OCI-LY3 (cell line): ENCODE measurements at regions not wholly inside any gene's neighbourhood (a gene's known extent, or its start where the extent isn't known, plus 50 kb on each side); places are given as distances from the start of the nearest gene placed in this dataset.

Experiments
- H2AFZ ChIP-seq: fragments of 200-600, 300-600 bp; shearing (Covaris generic); 2 replicates; pipeline ENCODE4 v1.6.0; 2014; ENCODE audit warnings: antibody characterized with exemption, low read depth, low read length
- H3K27ac ChIP-seq: fragments of 200-600, 300-600 bp; sonication (generic); 2 replicates; pipeline ENCODE4 v1.5.1; 2014; ENCODE audit warnings: mild to moderate bottlenecking, low read length, moderate library complexity, mixed read lengths
- H3K27me3 ChIP-seq: fragments of 200-600, 300-600 bp; sonication (generic); 2 replicates; pipeline ENCODE4 v1.6.1; 2014; ENCODE audit warnings: low read depth, low read length, mixed read lengths
- H3K36me3 ChIP-seq: fragments of 200-600, 300-600 bp; sonication (generic); replicated peaks from 2 replicates; pipeline ENCODE3; 2014; ENCODE audit warnings: low read depth, low read length, mixed read lengths
- H3K4me1 ChIP-seq: fragments of 300-600, 200-600 bp; sonication (generic); 2 replicates; pipeline ENCODE4 v1.6.1; 2014; ENCODE audit warnings: low read length, mixed read lengths
- H3K4me2 ChIP-seq: fragments of 200-600, 300-600 bp; sonication (generic); 2 replicates; pipeline ENCODE4 v1.6.1; 2014; ENCODE audit warnings: low read length, mixed read lengths
- H3K4me3 ChIP-seq: fragments of 300-600, 200-600 bp; sonication (generic); 2 replicates; pipeline ENCODE4 v1.5.1; 2014; ENCODE audit warnings: antibody characterized with exemption, mild to moderate bottlenecking, low read length, moderate library complexity
- H3K79me2 ChIP-seq: fragments of 300-600, 200-600 bp; shearing (Covaris generic); 2 replicates; pipeline ENCODE4 v1.6.1; 2014; ENCODE audit warnings: mild to moderate bottlenecking, low read length, mixed read lengths
- H3K9ac ChIP-seq: fragments of 300-600, 200-600 bp; shearing (Covaris generic); 2 replicates; pipeline ENCODE4 v1.6.0; 2014; ENCODE audit warnings: mild to moderate bottlenecking, low read length, moderate library complexity
- H3K9me3 ChIP-seq: fragments of 200-600, 300-600 bp; shearing (Covaris generic); 2 replicates; pipeline ENCODE4 v1.6.1; 2014; ENCODE audit warnings: low read length, mixed read lengths; ENCODE audit not compliant: insufficient read depth
- H4K20me1 ChIP-seq: fragments of 200-600, 300-600 bp; sonication (generic); 2 replicates; pipeline ENCODE4 v1.6.1; 2016; ENCODE audit warnings: low read length, mixed read lengths; ENCODE audit not compliant: insufficient read depth
- CTCF ChIP-seq: fragments of 200-600, 300-600 bp; sonication (generic); IDR thresholded peaks from 2 replicates; pipeline ENCODE4 v1.5.1; 2014; ENCODE audit warnings: antibody characterized with exemption, low read length, low read depth
- EZH2phosphoT487 ChIP-seq: fragments of 200-600 bp; shearing (Covaris generic); IDR thresholded peaks from 2 replicates; pipeline ENCODE4 v1.6.1; 2018; ENCODE audit warnings: antibody characterized with exemption, mixed run types, low read depth

- no peak overlapping the region for H3K9ac ChIP-seq
- no peak overlapping the region for H3K27ac ChIP-seq
- TF ChIP-seq EZH2phosphoT487: no peak
- TF ChIP-seq CTCF: no peak
- H2AFZ ChIP-seq: no peak overlapping the region
- H3K79me2 ChIP-seq: no peaks in the 10 kb centered on the region
- H3K9me3 ChIP-seq: no peaks in the 10 kb centered on the region
- H3K27me3 ChIP-seq: no peaks in the 10 kb centered on the region
- H3K4me3 ChIP-seq: no peak overlapping the region
- no peaks in the 10 kb centered on the region for H4K20me1 ChIP-seq
- H3K36me3 ChIP-seq: no peaks in the 10 kb centered on the region
- H3K4me1 ChIP-seq: no peaks in the 10 kb centered on the region
- no peak overlapping the region for H3K4me2 ChIP-seq
Measured at GRCh38 chrX:116281106-116281505, 110.6 kb downstream of the AGTR2 start.

GRCh38 chrX:116282751-116283150 is 112.2 kb downstream of the AGTR2 start:
- Histone ChIP-seq H2AFZ (no peak overlapping the region), H3K27me3 (no peaks in the 10 kb centered on the region), H3K36me3 (no peaks in the 10 kb centered on the region), H3K27ac (no peak overlapping the region), H3K4me2 (no peak overlapping the region), H3K4me1 (no peaks in the 10 kb centered on the region), H3K9me3 (no peaks in the 10 kb centered on the region), H4K20me1 (no peaks in the 10 kb centered on the region), H3K9ac (no peak overlapping the region), H3K79me2 (no peaks in the 10 kb centered on the region), H3K4me3 (no peak overlapping the region)
- TF ChIP-seq EZH2phosphoT487 (no peak), CTCF (no peak)

- no peaks in the 10 kb centered on the region for H3K79me2 ChIP-seq
- no peak for TF ChIP-seq EZH2phosphoT487
- no peak for TF ChIP-seq CTCF
- H3K4me1 ChIP-seq: no peaks in the 10 kb centered on the region
- no peaks in the 10 kb centered on the region for H3K27me3 ChIP-seq
- no peaks in the 10 kb centered on the region for H3K9me3 ChIP-seq
- H2AFZ ChIP-seq: no peak overlapping the region
- no peaks in the 10 kb centered on the region for H4K20me1 ChIP-seq
- no peak overlapping the region for H3K4me2 ChIP-seq
- H3K9ac ChIP-seq: no peak overlapping the region
- H3K4me3 ChIP-seq: no peak overlapping the region
- H3K27ac ChIP-seq: no peak overlapping the region
- no peaks in the 10 kb centered on the region for H3K36me3 ChIP-seq
Measured at GRCh38 chrX:116284400-116284799, 113.9 kb downstream of the AGTR2 start.

- Histone ChIP-seq H3K9ac (no peak overlapping the region), H3K4me2 (no peak overlapping the region), H3K36me3 (no peaks in the 10 kb centered on the region), H4K20me1 (no peaks in the 10 kb centered on the region), H3K27ac (no peak overlapping the region), H3K9me3 (no peaks in the 10 kb centered on the region), H3K4me3 (no peak overlapping the region), H2AFZ (no peak overlapping the region), H3K27me3 (no peaks in the 10 kb centered on the region), H3K79me2 (no peaks in the 10 kb centered on the region), H3K4me1 (no peaks in the 10 kb centered on the region)
- no peak for TF ChIP-seq EZH2phosphoT487
- TF ChIP-seq CTCF: no peak
Measured at GRCh38 chrX:116285501-116285900, 115.0 kb downstream of the AGTR2 start.
